PC-3 (cell line): ENCODE measurements at regions not wholly inside any gene's neighbourhood (a gene's known extent, or its start where the extent isn't known, plus 50 kb on each side); places are given as distances from the start of the nearest gene placed in this dataset.

Source experiments
- ATAC-seq: fragments of 200-7000 bp; cut with Tn5 transposase; 2 replicates; pipeline ENCODE4 v1.9.1; 2020; ENCODE audit warnings: mild to moderate bottlenecking, moderate library complexity
- BruUV-seq: library from RNA; stranded (reverse); fragments of 400-500 nt; replicated peaks from 2 replicates; lab custom pipeline; 2021; lab: Mats Ljungman, UMichigan
- CTCF ChIA-PET: fragments of 300-600 bp; sonication (Branson Sonifier 250); formaldehyde crosslinking; loops from one replicate; lab custom pipeline; 2022; ENCODE audit warnings: antibody characterized with exemption; lab: Charles Lee
- POLR2A ChIA-PET: fragments of 300-600 bp; sonication (Branson Sonifier 250); formaldehyde crosslinking; loops from one replicate; lab custom pipeline; 2022; ENCODE audit warnings: antibody characterized with exemption; ENCODE audit not compliant: unreplicated experiment; lab: Charles Lee
- DNase-seq: peaks from one replicate; pipeline ENCODE4 v3.0.0-alpha.2; 2015
- H2AFZ ChIP-seq: fragments of 300-600 bp; sonication (generic); 2 replicates; pipeline ENCODE4 v1.6.0; 2016; ENCODE audit warnings: antibody characterized with exemption, low read length
- H3F3A ChIP-seq: fragments of 300-600 bp; sonication (generic); one replicate; pipeline ENCODE4 v1.6.0; 2017; ENCODE audit warnings: antibody characterized with exemption, low read length, control low read depth, mild to moderate bottlenecking; ENCODE audit not compliant: unreplicated experiment
- H3K27ac ChIP-seq: fragments of 300-600 bp; sonication (generic); 2 replicates; pipeline ENCODE4 v1.5.1; 2016; ENCODE audit warnings: mild to moderate bottlenecking, low read length
- H3K27me3 ChIP-seq: fragments of 300-600 bp; sonication (generic); 2 replicates; pipeline ENCODE4 v1.6.1; 2016; ENCODE audit warnings: low read length, mixed read lengths
- H3K36me3 ChIP-seq: fragments of 300-600 bp; sonication (generic); 2 replicates; pipeline ENCODE4 v1.6.1; 2016; ENCODE audit warnings: low read depth, mixed run types, low read length, mixed read lengths
- H3K4me1 ChIP-seq: fragments of 300-600 bp; sonication (generic); 2 replicates; pipeline ENCODE4 v1.5.1; 2016; ENCODE audit warnings: low read length; ENCODE audit not compliant: insufficient read depth
- H3K4me2 ChIP-seq: fragments of 300-600 bp; sonication (generic); 2 replicates; pipeline ENCODE4 v1.6.0; 2016; ENCODE audit warnings: low read length
- H3K4me3 ChIP-seq: fragments of 300-600 bp; sonication (generic); 2 replicates; pipeline ENCODE4 v1.5.1; 2016; ENCODE audit warnings: mild to moderate bottlenecking, low read length, mixed read lengths
- H3K79me2 ChIP-seq: fragments of 300-600 bp; sonication (generic); 2 replicates; pipeline ENCODE4 v1.6.1; 2017; ENCODE audit warnings: low read length, mixed read lengths
- H3K9ac ChIP-seq: fragments of 300-600 bp; sonication (generic); 2 replicates; pipeline ENCODE4 v1.6.0; 2016; ENCODE audit warnings: mild to moderate bottlenecking, low read length
- H3K9me2 ChIP-seq: fragments of 300-600 bp; sonication (generic); replicated peaks from 2 replicates; pipeline ENCODE4 v1.6.1; 2016; ENCODE audit warnings: mixed run types, low read length, mixed read lengths
- H3K9me3 ChIP-seq: fragments of 300-600 bp; sonication (generic); 2 replicates; pipeline ENCODE4 v1.6.1; 2016; ENCODE audit warnings: low read length, mixed read lengths
- H4K20me1 ChIP-seq: fragments of 300-600 bp; sonication (generic); 2 replicates; pipeline ENCODE4 v1.6.1; 2016; ENCODE audit warnings: low read length, mixed read lengths
- EZH2 ChIP-seq: fragments of 300-600 bp; sonication (generic); IDR thresholded peaks from one replicate; pipeline ENCODE4 v1.6.1; 2017; ENCODE audit warnings: antibody characterized with exemption, mild to moderate bottlenecking, low read length; ENCODE audit not compliant: unreplicated experiment
- EZH2phosphoT487 ChIP-seq: fragments of 300-600 bp; sonication (generic); IDR thresholded peaks from 2 replicates; pipeline ENCODE4 v1.6.1; 2018; ENCODE audit warnings: mild to moderate bottlenecking, antibody characterized with exemption, low read length, borderline replicate concordance
- intact Hi-C: fragments of 100-400 bp; cut with micrococcal nuclease; formaldehyde crosslinking; loops from 2 replicates; pipeline ENCODE4 v1.9.0; 2023
- TF ChIP-seq, protein P1 (sequence below): fragments of 300-600 bp; sonication (generic); conservative IDR thresholded peaks from 2 replicates; pipeline ENCODE4 v1.5.1; 2017; ENCODE audit warnings: antibody characterized with exemption, low read depth, mild to moderate bottlenecking, low read length

DNA sequence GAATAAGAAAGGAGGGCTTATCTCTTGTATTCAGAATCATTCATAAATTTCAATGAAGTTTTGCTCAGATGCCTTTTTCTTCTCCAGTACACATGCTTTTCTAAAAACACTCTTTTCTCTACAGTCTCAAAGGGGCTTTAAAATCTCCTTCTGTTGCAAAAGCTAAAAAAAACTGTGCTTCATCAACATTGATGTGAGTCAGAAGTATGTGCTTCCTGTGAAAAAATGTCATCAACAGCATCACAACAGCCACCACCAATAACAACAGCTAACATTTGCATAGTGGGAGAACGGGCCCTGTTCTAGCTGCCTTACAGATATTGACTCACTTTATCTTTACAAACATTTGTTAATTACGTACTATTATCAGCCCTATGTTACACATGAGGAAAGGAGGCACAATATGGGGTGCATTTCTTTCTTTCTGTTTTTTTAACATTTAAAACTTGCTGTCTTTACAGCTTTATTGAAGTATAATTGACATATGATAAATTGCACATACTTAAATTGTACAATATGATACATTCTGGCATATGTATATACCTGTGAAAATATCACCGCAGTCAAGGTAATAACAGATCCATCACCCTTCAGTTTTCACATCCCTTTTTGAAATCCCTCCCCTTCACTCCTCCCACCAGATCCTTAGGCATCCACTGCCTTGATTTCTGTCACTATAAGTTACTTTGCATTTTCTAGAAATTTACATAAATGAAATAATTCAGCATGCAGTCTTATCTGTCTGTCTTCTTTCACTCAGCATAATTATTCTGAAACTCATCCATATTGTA, 1605.4 kb upstream of the LRRTM3 start:
- Histone ChIP-seq H3K27ac (no peak overlapping the region), H3F3A (no peaks in the 10 kb centered on the region), H3K9ac (no peak overlapping the region), H2AFZ (no peak overlapping the region), H4K20me1 (no peaks in the 10 kb centered on the region), H3K4me2 (no peak overlapping the region), H3K4me3 (no peak overlapping the region), H3K4me1 (no peaks in the 10 kb centered on the region), H3K79me2 (no peaks in the 10 kb centered on the region), H3K27me3 (no peaks in the 10 kb centered on the region), H3K9me3 (no peaks in the 10 kb centered on the region), H3K9me2 (no peaks in the 10 kb centered on the region), H3K36me3 (no peaks in the 10 kb centered on the region)
- ChIA-PET POLR2A (no interaction called here), CTCF (no interaction called here)
- intact Hi-C loops: no loop called here
- peak; percentile 38; the same call in 1 of the 2 replicates for ATAC-seq
- no peak for TF ChIP-seq EZH2phosphoT487
- TF ChIP-seq, protein P1, sequence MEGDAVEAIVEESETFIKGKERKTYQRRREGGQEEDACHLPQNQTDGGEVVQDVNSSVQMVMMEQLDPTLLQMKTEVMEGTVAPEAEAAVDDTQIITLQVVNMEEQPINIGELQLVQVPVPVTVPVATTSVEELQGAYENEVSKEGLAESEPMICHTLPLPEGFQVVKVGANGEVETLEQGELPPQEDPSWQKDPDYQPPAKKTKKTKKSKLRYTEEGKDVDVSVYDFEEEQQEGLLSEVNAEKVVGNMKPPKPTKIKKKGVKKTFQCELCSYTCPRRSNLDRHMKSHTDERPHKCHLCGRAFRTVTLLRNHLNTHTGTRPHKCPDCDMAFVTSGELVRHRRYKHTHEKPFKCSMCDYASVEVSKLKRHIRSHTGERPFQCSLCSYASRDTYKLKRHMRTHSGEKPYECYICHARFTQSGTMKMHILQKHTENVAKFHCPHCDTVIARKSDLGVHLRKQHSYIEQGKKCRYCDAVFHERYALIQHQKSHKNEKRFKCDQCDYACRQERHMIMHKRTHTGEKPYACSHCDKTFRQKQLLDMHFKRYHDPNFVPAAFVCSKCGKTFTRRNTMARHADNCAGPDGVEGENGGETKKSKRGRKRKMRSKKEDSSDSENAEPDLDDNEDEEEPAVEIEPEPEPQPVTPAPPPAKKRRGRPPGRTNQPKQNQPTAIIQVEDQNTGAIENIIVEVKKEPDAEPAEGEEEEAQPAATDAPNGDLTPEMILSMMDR: no peak
- TF ChIP-seq EZH2: no peak
- DNase-seq: no peak
- BruUV-seq: no TSS peak

DNA sequence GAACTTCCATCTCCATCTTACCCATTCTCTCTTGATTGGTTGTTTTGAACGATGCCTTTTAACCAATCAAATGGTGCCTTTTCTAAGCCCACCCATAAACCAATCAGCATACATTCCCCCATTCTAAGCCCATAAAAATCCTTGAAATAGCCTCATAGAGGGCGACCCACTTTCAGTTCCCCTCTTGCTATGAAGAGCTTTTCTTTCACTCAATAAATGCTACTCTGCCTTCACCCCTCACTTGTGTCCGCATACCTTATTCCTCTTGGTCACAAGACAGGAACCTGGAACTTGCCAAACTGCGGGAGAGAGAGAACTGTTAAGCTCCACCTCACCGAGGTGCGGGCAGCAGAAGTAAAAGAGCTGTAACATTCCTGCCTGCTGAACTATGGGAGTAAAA, 1602.0 kb upstream of the LRRTM3 start:
- CTCF ChIA-PET: no interaction called here
- no peak for DNase-seq
- H3K27me3 ChIP-seq: no peaks in the 10 kb centered on the region
- no peak for ATAC-seq
- no peaks in the 10 kb centered on the region for H4K20me1 ChIP-seq
- no peaks in the 10 kb centered on the region for H3K4me1 ChIP-seq
- intact Hi-C loops: no loop called here
- POLR2A ChIA-PET: no interaction called here
- no peaks in the 10 kb centered on the region for H3K9me2 ChIP-seq
- no peak overlapping the region for H3K4me3 ChIP-seq
- H3K36me3 ChIP-seq: no peaks in the 10 kb centered on the region
- H3K9ac ChIP-seq: no peak overlapping the region
- H3K4me2 ChIP-seq: no peak overlapping the region
- no peaks in the 10 kb centered on the region for H3K9me3 ChIP-seq
- no peaks in the 10 kb centered on the region for H3K79me2 ChIP-seq
- no peak overlapping the region for H2AFZ ChIP-seq
- H3K27ac ChIP-seq: no peak overlapping the region
- H3F3A ChIP-seq: no peaks in the 10 kb centered on the region
- BruUV-seq: no TSS peak
- TF ChIP-seq, protein P1: no peak
- TF ChIP-seq EZH2 (no peak), EZH2phosphoT487 (no peak)

DNA sequence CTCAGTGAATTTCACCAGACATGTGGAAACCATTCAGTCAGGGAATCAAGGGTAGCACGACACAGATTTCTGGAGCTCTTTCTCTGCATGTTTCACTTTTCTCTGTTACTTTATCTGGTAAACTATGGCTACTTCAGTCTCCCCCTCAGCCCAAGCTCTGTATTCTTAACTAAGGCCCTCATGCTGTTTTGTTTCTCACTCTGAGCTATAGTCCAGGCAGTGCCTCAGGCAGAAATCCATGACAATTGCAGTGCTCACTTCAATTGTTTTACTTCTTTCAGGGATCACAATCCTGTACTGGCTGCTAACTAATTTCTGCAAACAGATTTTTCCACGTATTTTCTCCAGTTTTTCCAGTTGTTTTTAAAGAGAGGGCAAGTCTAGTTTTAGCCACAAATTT, 1599.9 kb upstream of the LRRTM3 start:
- no peak for DNase-seq
- Histone ChIP-seq H3K4me3 (no peak overlapping the region), H3K79me2 (no peaks in the 10 kb centered on the region), H4K20me1 (no peaks in the 10 kb centered on the region), H3K27me3 (no peaks in the 10 kb centered on the region), H3K9me3 (no peaks in the 10 kb centered on the region), H2AFZ (no peak overlapping the region), H3K9me2 (no peaks in the 10 kb centered on the region), H3K9ac (no peak overlapping the region), H3K4me1 (no peaks in the 10 kb centered on the region), H3K27ac (no peak overlapping the region), H3K4me2 (no peak overlapping the region), H3F3A (no peaks in the 10 kb centered on the region), H3K36me3 (no peaks in the 10 kb centered on the region)
- intact Hi-C loops: no loop called here
- ATAC-seq: no peak
- BruUV-seq: no TSS peak
- POLR2A ChIA-PET: no interaction called here
- CTCF ChIA-PET: no interaction called here
- TF ChIP-seq, protein P1: no peak
- no peak for TF ChIP-seq EZH2
- no peak for TF ChIP-seq EZH2phosphoT487
